Sigmoid colon (tissue), 4 donors: ENCODE measurements at regions not wholly inside any gene's neighbourhood (a gene's known extent, or its start where the extent isn't known, plus 50 kb on each side); places are given as distances from the start of the nearest gene placed in this dataset.

ENCODE experiments used
- CTCF ChIP-seq, 4 experiments: fragments of 450-650 bp in 3 of 4; fragments of 200-600 bp in 1 of 4; IDR thresholded peaks; one replicate each; pipeline ENCODE4 v1.5.1; 2016 to 2019; ENCODE audit warnings: antibody characterized with exemption in 4 of 4, mild to moderate bottlenecking in 3 of 4, moderate library complexity in 2 of 4
- EP300 ChIP-seq, 4 donors: sonication (generic); formaldehyde crosslinking; IDR thresholded peaks; one replicate each; pipeline ENCODE4 v1.6.1; 2017; ENCODE audit warnings: antibody characterized with exemption in 4 of 4
- POLR2A ChIP-seq, 2 donors: fragments of 450-650 bp; IDR thresholded peaks; one replicate each; pipeline ENCODE4 v1.6.1; 2016; ENCODE audit warnings: antibody characterized with exemption in 2 of 2, mild to moderate bottlenecking in 2 of 2, moderate library complexity in 2 of 2

GRCh38 chr5:30001826-30002225, 1191.7 kb upstream of the CDH6 start:
- TF ChIP-seq CTCF (IDR thresholded peaks at IDR 0.05) (no peak), POLR2A (IDR thresholded peaks at IDR 0.05) (no peak), EP300 (IDR thresholded peaks at IDR 0.05) (no peak)
